Mesendoderm (in vitro differentiated cells): ENCODE measurements at regions not wholly inside any gene's neighbourhood (a gene's known extent, or its start where the extent isn't known, plus 50 kb on each side); places are given as distances from the start of the nearest gene placed in this dataset.

Experiments used
- DNase-seq: peaks from one replicate; pipeline ENCODE4 v3.0.0; 2013
- H2AK5ac ChIP-seq: 2 replicates; pipeline ENCODE4 v1.6.1; 2013; ENCODE audit warnings: low read length, inconsistent platforms
- H2BK120ac ChIP-seq: 2 replicates; pipeline ENCODE4 v1.6.1; 2013; ENCODE audit warnings: low read depth, mild to moderate bottlenecking, low read length, moderate library complexity, mixed read lengths
- H2BK15ac ChIP-seq: replicated peaks from 2 replicates; pipeline ENCODE4 v1.6.1; 2013; ENCODE audit warnings: low read depth, mild to moderate bottlenecking, moderate library complexity
- H2BK5ac ChIP-seq: 2 replicates; pipeline ENCODE4 v1.6.1; 2013; ENCODE audit warnings: low read length, inconsistent platforms
- H3K18ac ChIP-seq: 2 replicates; pipeline ENCODE4 v1.6.1; 2013; ENCODE audit warnings: mild to moderate bottlenecking, low read length, mixed read lengths
- H3K23ac ChIP-seq: one replicate; pipeline ENCODE4 v1.6.1; 2013; ENCODE audit warnings: low read length
- H3K27ac ChIP-seq: 2 replicates; pipeline ENCODE4 v1.5.1; 2013; ENCODE audit warnings: low read depth, mild to moderate bottlenecking, inconsistent platforms, low read length, moderate library complexity
- H3K27me3 ChIP-seq: 2 replicates; pipeline ENCODE4 v1.6.1; 2013; ENCODE audit warnings: low read length, control low read depth, mild to moderate bottlenecking, inconsistent platforms; ENCODE audit not compliant: insufficient read depth, poor library complexity
- H3K36me3 ChIP-seq: 2 replicates; pipeline ENCODE4 v1.6.1; 2013; ENCODE audit warnings: low read length, inconsistent platforms; ENCODE audit not compliant: control insufficient read depth, insufficient read depth
- H3K4ac ChIP-seq: one replicate; pipeline ENCODE4 v1.6.1; 2013; ENCODE audit warnings: low read depth, mild to moderate bottlenecking, low read length, moderate library complexity
- H3K4me1 ChIP-seq: 2 replicates; pipeline ENCODE4 v1.6.1; 2013; ENCODE audit warnings: low read depth, low read length, inconsistent platforms; ENCODE audit not compliant: control insufficient read depth
- H3K4me2 ChIP-seq: 2 replicates; pipeline ENCODE4 v1.6.1; 2013; ENCODE audit warnings: low read length
- H3K4me3 ChIP-seq: 2 replicates; pipeline ENCODE4 v1.5.1; 2013; ENCODE audit warnings: mild to moderate bottlenecking, low read length
- H3K56ac ChIP-seq: one replicate; pipeline ENCODE4 v1.6.1; 2013; ENCODE audit warnings: low read length
- H3K79me1 ChIP-seq: 2 replicates; pipeline ENCODE4 v1.6.1; 2013; ENCODE audit warnings: low read length, inconsistent platforms
- H3K79me2 ChIP-seq: 2 replicates; pipeline ENCODE4 v1.6.1; 2013; ENCODE audit warnings: mild to moderate bottlenecking, low read length; ENCODE audit not compliant: control insufficient read depth, insufficient read depth
- H3K9ac ChIP-seq: 2 replicates; pipeline ENCODE4 v1.6.1; 2013; ENCODE audit warnings: low read length, inconsistent platforms
- H4K5ac ChIP-seq: one replicate; pipeline ENCODE4 v1.6.1; 2013; ENCODE audit warnings: low read length
- H4K8ac ChIP-seq: one replicate; pipeline ENCODE4 v1.6.1; 2013; ENCODE audit warnings: low read depth, mild to moderate bottlenecking, control low read depth, low read length, moderate library complexity
- WGBS: extraction: QIAGEN DNeasy Blood & Tissue Kit; methylation state at CpG from one replicate; pipeline ENCODE4 v1.1.7; 2013; ENCODE audit warnings: low lambda C conversion rate, missing lambda C conversion rate; ENCODE audit not compliant: insufficient coverage; ENCODE audit errors: extremely low coverage; 5-methylcytosine and 5-hydroxymethylcytosine counted together

GRCh38 chr13:53357582-53357981 lies 329.0 kb downstream of the OLFM4 start:
- H2BK120ac ChIP-seq, result no peak overlapping the region
- H3K9ac ChIP-seq, result no peak overlapping the region
- no peaks in the 10 kb centered on the region for H3K27me3 ChIP-seq
- H3K4me1 ChIP-seq, result no peaks in the 10 kb centered on the region
- H2BK15ac ChIP-seq, result no peak overlapping the region
- H3K27ac ChIP-seq, result no peak overlapping the region
- no peak overlapping the region for H2BK5ac ChIP-seq
- no peak overlapping the region for H3K4me2 ChIP-seq
- H3K56ac ChIP-seq, result no peak overlapping the region
- H3K18ac ChIP-seq, result no peak overlapping the region
- H3K79me2 ChIP-seq, result no peaks in the 10 kb centered on the region
- H4K8ac ChIP-seq, result no peak overlapping the region
- H3K4ac ChIP-seq, result no peak overlapping the region
- H3K79me1 ChIP-seq, result no peaks in the 10 kb centered on the region
- no peak overlapping the region for H4K5ac ChIP-seq
- no peak for DNase-seq
- H2AK5ac ChIP-seq, result no peak overlapping the region
- no peak overlapping the region for H3K4me3 ChIP-seq
- no peaks in the 10 kb centered on the region for H3K36me3 ChIP-seq
- no CpG with 5 or more reads among the region's 3 CpGs for WGBS
- no peak overlapping the region for H3K23ac ChIP-seq

DNA sequence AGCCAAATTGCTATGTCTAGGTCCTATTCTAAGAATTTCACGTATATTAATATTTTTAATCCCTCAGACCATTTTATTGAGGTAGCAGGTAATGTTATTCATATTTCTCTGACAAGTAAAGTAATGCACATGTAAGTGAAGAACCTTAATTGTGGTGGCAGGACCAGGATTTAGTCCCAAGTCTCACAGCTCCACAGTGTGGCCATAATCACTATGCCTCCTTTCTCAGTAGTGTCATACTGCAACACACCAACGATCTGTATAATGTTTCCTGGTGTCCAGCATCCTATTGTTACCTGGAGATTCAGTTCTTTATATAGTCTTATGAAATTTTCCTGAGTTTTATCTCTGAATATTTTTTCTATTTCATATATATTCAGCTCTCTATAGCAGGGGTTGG lies 340.3 kb downstream of the OLFM4 start:
- no peak overlapping the region for H3K27ac ChIP-seq
- no CpG with 5 or more reads among the region's 2 CpGs for WGBS
- no peaks in the 10 kb centered on the region for H3K27me3 ChIP-seq
- H3K4me3 ChIP-seq, result no peak overlapping the region
- no peak overlapping the region for H3K4me2 ChIP-seq
- no peak overlapping the region for H2BK15ac ChIP-seq
- no peaks in the 10 kb centered on the region for H3K79me1 ChIP-seq
- no peaks in the 10 kb centered on the region for H3K36me3 ChIP-seq
- no peak overlapping the region for H2BK5ac ChIP-seq
- H3K56ac ChIP-seq, result no peak overlapping the region
- no peak overlapping the region for H4K5ac ChIP-seq
- no peak overlapping the region for H2BK120ac ChIP-seq
- H3K4me1 ChIP-seq, result no peaks in the 10 kb centered on the region
- no peaks in the 10 kb centered on the region for H3K79me2 ChIP-seq
- H4K8ac ChIP-seq, result no peak overlapping the region
- H3K23ac ChIP-seq, result no peak overlapping the region
- no peak overlapping the region for H3K4ac ChIP-seq
- DNase-seq, result peak; percentile 29
- H2AK5ac ChIP-seq, result no peak overlapping the region
- no peak overlapping the region for H3K9ac ChIP-seq
- no peak overlapping the region for H3K18ac ChIP-seq

- WGBS, result no CpG with 5 or more reads among the region's 1 CpG
- H2AK5ac ChIP-seq, result no peak overlapping the region
- no peak overlapping the region for H3K27ac ChIP-seq
- H3K27me3 ChIP-seq, result no peaks in the 10 kb centered on the region
- no peak overlapping the region for H4K5ac ChIP-seq
- H3K56ac ChIP-seq, result no peak overlapping the region
- no peaks in the 10 kb centered on the region for H3K36me3 ChIP-seq
- H3K23ac ChIP-seq, result no peak overlapping the region
- no peak overlapping the region for H2BK5ac ChIP-seq
- H3K4ac ChIP-seq, result no peak overlapping the region
- no peak overlapping the region for H4K8ac ChIP-seq
- H3K4me1 ChIP-seq, result no peaks in the 10 kb centered on the region
- no peaks in the 10 kb centered on the region for H3K79me2 ChIP-seq
- H3K18ac ChIP-seq, result no peak overlapping the region
- H3K4me3 ChIP-seq, result no peak overlapping the region
- no peak overlapping the region for H3K9ac ChIP-seq
- no peak overlapping the region for H3K4me2 ChIP-seq
- no peak overlapping the region for H2BK120ac ChIP-seq
- H2BK15ac ChIP-seq, result no peak overlapping the region
- no peaks in the 10 kb centered on the region for H3K79me1 ChIP-seq
- no peak for DNase-seq
Observed at GRCh38 chr13:53379485-53379884, 350.9 kb downstream of the OLFM4 start.

GRCh38 chr13:53382008-53382407 lies 353.4 kb downstream of the OLFM4 start:
- Histone ChIP-seq H2BK15ac (no peak overlapping the region), H3K18ac (no peak overlapping the region), H3K36me3 (no peaks in the 10 kb centered on the region), H4K8ac (no peak overlapping the region), H3K4me2 (no peak overlapping the region), H4K5ac (no peak overlapping the region), H3K4ac (no peak overlapping the region), H3K9ac (no peak overlapping the region), H2AK5ac (no peak overlapping the region), H3K79me2 (no peaks in the 10 kb centered on the region), H3K56ac (no peak overlapping the region), H3K23ac (no peak overlapping the region), H3K27ac (no peak overlapping the region), H3K27me3 (no peaks in the 10 kb centered on the region), H2BK120ac (no peak overlapping the region), H3K79me1 (no peaks in the 10 kb centered on the region), H2BK5ac (no peak overlapping the region), H3K4me1 (no peaks in the 10 kb centered on the region), H3K4me3 (no peak overlapping the region)
- peak; percentile 44 for DNase-seq
- WGBS, result no CpG with 5 or more reads among the region's 3 CpGs

DNA sequence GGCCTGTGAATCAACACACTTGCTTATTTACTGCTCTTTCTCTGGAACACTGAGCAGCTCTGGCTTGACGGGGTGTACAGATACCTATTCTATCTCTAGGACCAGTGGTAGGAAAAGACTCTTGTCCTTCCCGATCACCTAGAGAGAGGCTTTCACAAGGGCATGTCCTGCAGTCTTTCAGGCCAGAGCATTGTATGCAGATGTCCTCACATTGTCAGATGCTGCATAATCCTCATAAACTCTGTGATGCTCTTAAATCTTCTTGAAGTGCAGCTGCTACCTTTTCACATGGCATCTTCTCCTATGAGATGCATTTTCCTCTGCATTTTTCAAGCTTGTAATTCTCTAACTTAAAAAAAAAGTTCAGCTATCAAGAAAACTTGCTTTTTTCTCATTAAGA lies 369.4 kb downstream of the OLFM4 start:
- Histone ChIP-seq H4K8ac (no peak overlapping the region), H3K79me1 (no peaks in the 10 kb centered on the region), H3K56ac (no peak overlapping the region), H3K27ac (no peak overlapping the region), H4K5ac (no peak overlapping the region), H3K9ac (no peak overlapping the region), H3K23ac (no peak overlapping the region), H2BK5ac (no peak overlapping the region), H3K4me1 (no peaks in the 10 kb centered on the region), H3K27me3 (no peaks in the 10 kb centered on the region), H2AK5ac (no peak overlapping the region), H3K36me3 (no peaks in the 10 kb centered on the region), H3K79me2 (no peaks in the 10 kb centered on the region), H3K4me2 (no peak overlapping the region), H3K18ac (no peak overlapping the region), H3K4ac (no peak overlapping the region), H2BK120ac (no peak overlapping the region), H2BK15ac (no peak overlapping the region), H3K4me3 (no peak overlapping the region)
- DNase-seq, result peak; percentile 47
- WGBS, result no CpG with 5 or more reads among the region's 2 CpGs

DNA sequence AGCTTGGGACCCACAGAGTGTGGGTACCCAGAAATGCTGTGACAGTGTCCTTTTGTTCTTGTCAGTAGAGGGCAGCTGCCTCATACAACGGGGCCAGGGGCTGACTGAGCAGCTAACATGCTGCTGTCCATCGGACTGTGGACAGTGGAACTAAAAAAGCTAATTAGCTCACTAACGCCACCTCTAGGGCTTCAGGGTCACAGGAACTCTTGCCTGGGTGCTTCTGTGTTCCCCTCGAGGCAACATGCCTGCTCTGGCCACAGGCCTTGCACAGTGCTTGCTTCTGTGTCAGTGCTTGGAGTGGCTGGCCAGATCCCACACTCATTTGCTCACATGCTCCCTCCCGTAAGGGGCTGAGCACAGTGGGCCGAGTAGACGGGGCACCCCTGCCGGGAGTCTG lies 377.0 kb downstream of the OLFM4 start:
- Histone ChIP-seq H3K9ac (no peak overlapping the region), H2AK5ac (no peak overlapping the region), H4K8ac (no peak overlapping the region), H2BK5ac (no peak overlapping the region), H2BK15ac (no peak overlapping the region), H2BK120ac (no peak overlapping the region), H3K27ac (no peak overlapping the region), H3K18ac (no peak overlapping the region), H3K56ac (peak overlapping the region; percentile 47), H4K5ac (no peak overlapping the region), H3K23ac (no peak overlapping the region), H3K4me1 (no peaks in the 10 kb centered on the region), H3K36me3 (no peaks in the 10 kb centered on the region), H3K4me2 (no peak overlapping the region), H3K4ac (no peak overlapping the region), H3K27me3 (no peaks in the 10 kb centered on the region), H3K79me1 (no peaks in the 10 kb centered on the region), H3K79me2 (no peaks in the 10 kb centered on the region), H3K4me3 (no peak overlapping the region)
- peak; percentile 69 for DNase-seq
- WGBS, result no CpG with 5 or more reads among the region's 8 CpGs
